Liver (tissue), 3 donors: ENCODE measurements at regions not wholly inside any gene's neighbourhood (a gene's known extent, or its start where the extent isn't known, plus 50 kb on each side); places are given as distances from the start of the nearest gene placed in this dataset.

Experiments
- CTCF ChIP-seq: fragments of 150-350 bp; IDR thresholded peaks from 2 replicates; pipeline ENCODE4 v1.5.1; 2017; ENCODE audit warnings: improper control_type of control experiment, low read depth, low read length; ENCODE audit not compliant: missing input control
- FOXA2 ChIP-seq: IDR thresholded peaks from 2 replicates; pipeline ENCODE4 v1.6.1; 2016; ENCODE audit warnings: antibody characterized with exemption
- HNF4A ChIP-seq, 2 donors: conservative IDR thresholded peaks; 2 replicates each; pipeline ENCODE4 v1.6.1; 2016; ENCODE audit warnings: antibody characterized with exemption in 2 of 2, mild to moderate bottlenecking in 2 of 2
- HNF4G ChIP-seq: IDR thresholded peaks from 2 replicates; pipeline ENCODE4 v1.6.1; 2016; ENCODE audit warnings: antibody characterized with exemption
- JUND ChIP-seq, 2 donors: IDR thresholded peaks; 2 replicates each; pipeline ENCODE4 v1.6.1; 2016; ENCODE audit warnings: antibody characterized with exemption in 2 of 2
- SP1 ChIP-seq: IDR thresholded peaks from 2 replicates; pipeline ENCODE4 v1.6.1; 2018; ENCODE audit warnings: antibody characterized with exemption, mild to moderate bottlenecking
- TAF1 ChIP-seq: conservative IDR thresholded peaks from 2 replicates; pipeline ENCODE4 v1.6.1; 2016; ENCODE audit warnings: antibody characterized with exemption, mild to moderate bottlenecking
- YY1 ChIP-seq: IDR thresholded peaks from 2 replicates; pipeline ENCODE4 v1.6.1; 2016; ENCODE audit warnings: antibody characterized with exemption, mild to moderate bottlenecking
- TF ChIP-seq, protein P1 (sequence below): IDR thresholded peaks from 2 replicates; pipeline ENCODE4 v1.6.1; 2016; ENCODE audit warnings: antibody characterized with exemption, mild to moderate bottlenecking
- TF ChIP-seq, protein P2 (sequence below): IDR thresholded peaks from 2 replicates; pipeline ENCODE4 v1.6.1; 2016; ENCODE audit warnings: antibody characterized with exemption
- TF ChIP-seq, protein P3 (sequence below): IDR thresholded peaks from 2 replicates; pipeline ENCODE4 v1.6.1; 2016; ENCODE audit warnings: antibody characterized with exemption
- donor health status: healthy.
- donor health status: healthy.

GRCh38 chr1:14261395-14261794 lies 337.1 kb upstream of the KAZN start:
- TF ChIP-seq CTCF: no peak
- no peak for TF ChIP-seq HNF4G
- no peak for TF ChIP-seq TAF1
- TF ChIP-seq FOXA2: no peak
- TF ChIP-seq, protein P1, sequence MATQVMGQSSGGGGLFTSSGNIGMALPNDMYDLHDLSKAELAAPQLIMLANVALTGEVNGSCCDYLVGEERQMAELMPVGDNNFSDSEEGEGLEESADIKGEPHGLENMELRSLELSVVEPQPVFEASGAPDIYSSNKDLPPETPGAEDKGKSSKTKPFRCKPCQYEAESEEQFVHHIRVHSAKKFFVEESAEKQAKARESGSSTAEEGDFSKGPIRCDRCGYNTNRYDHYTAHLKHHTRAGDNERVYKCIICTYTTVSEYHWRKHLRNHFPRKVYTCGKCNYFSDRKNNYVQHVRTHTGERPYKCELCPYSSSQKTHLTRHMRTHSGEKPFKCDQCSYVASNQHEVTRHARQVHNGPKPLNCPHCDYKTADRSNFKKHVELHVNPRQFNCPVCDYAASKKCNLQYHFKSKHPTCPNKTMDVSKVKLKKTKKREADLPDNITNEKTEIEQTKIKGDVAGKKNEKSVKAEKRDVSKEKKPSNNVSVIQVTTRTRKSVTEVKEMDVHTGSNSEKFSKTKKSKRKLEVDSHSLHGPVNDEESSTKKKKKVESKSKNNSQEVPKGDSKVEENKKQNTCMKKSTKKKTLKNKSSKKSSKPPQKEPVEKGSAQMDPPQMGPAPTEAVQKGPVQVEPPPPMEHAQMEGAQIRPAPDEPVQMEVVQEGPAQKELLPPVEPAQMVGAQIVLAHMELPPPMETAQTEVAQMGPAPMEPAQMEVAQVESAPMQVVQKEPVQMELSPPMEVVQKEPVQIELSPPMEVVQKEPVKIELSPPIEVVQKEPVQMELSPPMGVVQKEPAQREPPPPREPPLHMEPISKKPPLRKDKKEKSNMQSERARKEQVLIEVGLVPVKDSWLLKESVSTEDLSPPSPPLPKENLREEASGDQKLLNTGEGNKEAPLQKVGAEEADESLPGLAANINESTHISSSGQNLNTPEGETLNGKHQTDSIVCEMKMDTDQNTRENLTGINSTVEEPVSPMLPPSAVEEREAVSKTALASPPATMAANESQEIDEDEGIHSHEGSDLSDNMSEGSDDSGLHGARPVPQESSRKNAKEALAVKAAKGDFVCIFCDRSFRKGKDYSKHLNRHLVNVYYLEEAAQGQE: no peak
- TF ChIP-seq SP1: no peak
- TF ChIP-seq, protein P2, sequence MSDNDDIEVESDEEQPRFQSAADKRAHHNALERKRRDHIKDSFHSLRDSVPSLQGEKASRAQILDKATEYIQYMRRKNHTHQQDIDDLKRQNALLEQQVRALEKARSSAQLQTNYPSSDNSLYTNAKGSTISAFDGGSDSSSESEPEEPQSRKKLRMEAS: no peak
- TF ChIP-seq, protein P3, sequence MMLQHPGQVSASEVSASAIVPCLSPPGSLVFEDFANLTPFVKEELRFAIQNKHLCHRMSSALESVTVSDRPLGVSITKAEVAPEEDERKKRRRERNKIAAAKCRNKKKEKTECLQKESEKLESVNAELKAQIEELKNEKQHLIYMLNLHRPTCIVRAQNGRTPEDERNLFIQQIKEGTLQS: no peak
- TF ChIP-seq HNF4A (conservative IDR thresholded peaks at IDR 0.05): no peak
- no peak for TF ChIP-seq JUND (IDR thresholded peaks at IDR 0.05)
- TF ChIP-seq YY1: no peak
